ENCODE measurements at regions not wholly inside any gene's neighbourhood (a gene's known extent, or its start where the extent isn't known, plus 50 kb on each side); places are given as distances from the start of the nearest gene placed in this dataset.
"Not testable (repeated sequence)": the region's sequence is repeated elsewhere in the genome, so short reads cannot be mapped to it uniquely, and the experiment has no call there.

- TF ChIP-seq CTCF, POLR2AphosphoS5 (IDR thresholded peaks at IDR 0.05): not testable (repeated sequence)
Observed at GRCh38 chr6:170146131-170146530, 144.7 kb downstream of the DLL1 start.

Measured in esophagus muscularis mucosa (tissue), 3 donors.